Stimulated activated CD4-positive, alpha-beta T cell treated with anti-CD3 and anti-CD28 coated beads, Interleukin-2, amount 100 ng/mL, for 24 hours (primary cell): ENCODE measurements at regions not wholly inside any gene's neighbourhood (a gene's known extent, or its start where the extent isn't known, plus 50 kb on each side); places are given as distances from the start of the nearest gene placed in this dataset.
A peak's percentile ranks its signal among the peaks of the same experiment; 100 is the strongest.
"Not testable (repeated sequence)": the region's sequence is repeated elsewhere in the genome, so short reads cannot be mapped to it uniquely, and the experiment has no call there.

Experiments
- DNase-seq, 2 donors: peaks; one replicate each; pipeline ENCODE4 v3.0.0-alpha.2; 2020

DNA sequence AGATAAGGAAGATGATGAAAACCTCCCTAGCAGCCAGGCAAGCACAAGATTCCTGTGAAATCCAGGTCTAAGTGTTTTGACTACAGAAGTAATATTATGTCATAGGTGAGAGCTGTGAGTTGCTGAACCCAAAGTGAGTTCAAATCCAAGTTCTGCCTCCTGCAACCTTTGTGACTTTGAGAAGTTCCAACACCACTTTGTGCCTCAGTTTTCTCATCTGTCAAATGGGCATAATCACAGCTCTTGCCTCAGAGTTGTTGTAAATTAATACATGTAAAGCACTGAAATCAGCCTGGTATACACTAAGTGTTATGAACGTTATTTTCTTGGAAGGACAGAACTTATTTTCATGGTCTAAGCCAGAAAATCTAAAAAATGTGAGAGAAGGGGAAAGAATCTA is 210.3 kb upstream of the FRG2C start:
- not testable (repeated sequence) for DNase-seq

DNA sequence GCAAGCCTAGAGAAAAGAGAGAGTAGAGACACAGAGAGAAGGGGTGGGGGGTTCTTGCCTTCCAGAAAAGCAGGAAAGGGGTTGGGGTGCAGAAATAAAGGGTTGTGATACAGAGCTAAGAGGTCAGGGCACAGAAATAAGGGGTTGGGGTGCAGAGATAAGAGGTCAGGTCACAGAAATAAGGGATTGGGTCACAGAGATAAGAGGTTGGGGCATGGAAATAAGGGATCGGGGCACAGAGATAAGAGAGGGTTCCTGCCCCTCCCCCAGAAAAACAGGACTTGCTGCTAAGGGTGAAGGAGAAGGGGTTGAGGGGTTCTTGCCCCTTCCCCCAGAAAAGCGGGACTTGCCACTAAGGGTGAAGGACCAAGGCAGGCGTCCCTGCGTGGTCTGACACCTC is 189.6 kb upstream of the FRG2C start:
- not testable (repeated sequence) for DNase-seq

DNA sequence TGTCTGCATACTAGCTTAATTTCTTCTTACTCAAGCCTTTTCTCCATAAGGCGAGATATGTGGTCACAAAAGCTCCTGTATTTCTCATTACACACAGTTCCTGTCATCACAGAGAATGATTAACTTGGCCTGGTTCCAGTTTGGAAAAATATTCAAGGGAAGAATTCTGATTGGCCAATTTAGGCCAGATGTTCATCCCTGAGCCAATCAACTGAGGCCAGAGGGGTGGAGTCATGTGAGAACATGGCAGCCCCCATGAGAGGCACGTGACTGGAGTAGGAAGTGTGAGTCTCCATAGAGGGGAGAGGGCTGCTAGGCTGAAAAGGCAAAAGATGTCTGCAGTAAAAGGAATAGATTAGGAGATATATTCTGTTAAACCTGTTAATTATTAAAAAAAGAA is 167.5 kb upstream of the FRG2C start:
- not testable (repeated sequence) for DNase-seq

DNA sequence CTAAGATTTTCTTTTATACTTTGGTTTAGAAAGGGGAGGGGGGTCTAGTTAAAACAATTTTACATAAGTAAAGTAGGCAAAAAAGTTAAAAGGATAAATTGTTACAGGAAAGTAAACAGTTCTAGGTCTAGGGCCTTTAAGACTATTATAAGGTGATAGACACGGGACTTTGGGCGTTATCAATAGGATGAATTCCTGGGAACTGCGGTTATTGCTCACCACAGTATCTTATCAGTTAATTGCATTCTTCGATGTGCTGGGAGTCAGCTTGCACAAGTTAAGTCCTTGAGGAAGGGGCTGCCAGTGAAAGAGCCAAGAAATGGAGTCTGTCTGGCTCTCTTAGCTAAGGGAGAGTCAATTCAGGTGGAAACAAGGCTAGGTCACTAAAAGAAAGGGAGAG is 163.8 kb upstream of the FRG2C start:
- not testable (repeated sequence) for DNase-seq

DNA sequence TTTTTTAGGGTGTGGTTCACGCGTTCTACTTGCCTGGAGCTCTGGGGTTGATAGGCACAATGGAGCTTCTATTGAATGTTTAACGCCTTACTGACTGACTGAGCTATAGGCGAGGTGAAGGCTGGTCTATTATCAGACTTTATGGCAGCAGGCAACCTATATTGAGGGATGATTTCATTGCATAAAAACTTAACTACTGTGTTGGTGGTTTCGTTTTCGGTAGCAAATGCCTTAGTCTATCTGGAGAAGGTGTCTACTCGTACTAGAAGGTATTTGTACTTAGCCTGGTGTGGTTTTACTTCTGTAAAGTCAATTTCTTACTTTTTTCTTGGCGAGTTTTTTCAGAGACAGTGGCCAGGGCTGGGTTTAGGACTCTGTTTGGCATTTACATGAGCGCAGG is 162.0 kb upstream of the FRG2C start:
- DNase-seq, result not testable (repeated sequence)

DNA sequence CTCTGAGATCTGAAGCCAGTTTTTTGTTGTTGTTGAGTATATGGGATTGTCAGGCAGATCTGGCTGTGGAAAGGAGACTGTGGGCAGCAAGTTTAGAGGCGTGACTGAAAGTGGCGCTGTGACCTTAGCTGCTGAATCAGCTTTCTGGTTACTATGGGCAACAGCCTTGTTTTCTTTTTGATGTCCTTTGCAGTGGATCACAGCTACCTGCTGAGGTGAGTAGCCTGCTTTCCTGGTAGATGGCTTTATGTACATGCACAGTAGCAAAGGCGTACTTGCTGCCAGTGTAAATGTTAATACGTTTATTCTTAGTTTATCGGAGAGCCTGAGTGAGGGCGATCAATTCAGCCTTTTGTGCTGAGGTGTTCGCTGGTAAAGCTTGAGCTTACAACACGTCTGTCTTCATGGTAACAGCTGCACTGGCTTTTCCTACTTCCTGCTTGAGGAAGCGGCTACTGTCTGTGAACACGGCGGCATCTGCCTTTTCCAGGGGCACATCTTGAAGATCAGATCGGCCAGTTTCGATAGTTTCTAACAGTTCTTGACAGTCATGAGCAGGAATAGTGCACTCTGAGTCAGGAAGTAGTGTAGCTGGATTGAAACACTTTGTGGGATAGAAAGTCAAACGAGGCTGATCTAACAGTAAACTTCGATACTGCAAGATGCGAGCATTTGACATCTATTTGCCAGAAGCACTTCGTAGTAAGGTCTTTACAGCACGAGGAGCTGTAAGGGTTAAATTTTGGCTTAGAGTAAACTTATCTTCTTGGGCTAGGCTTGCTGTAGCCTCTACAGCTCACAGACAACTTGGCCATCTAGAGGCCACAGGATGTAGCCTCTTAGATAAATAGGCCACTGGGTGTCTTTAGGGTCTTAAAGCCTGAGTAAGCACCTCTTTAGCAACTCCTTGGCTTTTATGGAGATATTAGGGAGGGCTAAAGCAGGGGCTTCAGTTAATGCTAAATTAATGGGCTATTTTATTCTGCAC is 161.1 kb upstream of the FRG2C start:
- not testable (repeated sequence) for DNase-seq

DNA sequence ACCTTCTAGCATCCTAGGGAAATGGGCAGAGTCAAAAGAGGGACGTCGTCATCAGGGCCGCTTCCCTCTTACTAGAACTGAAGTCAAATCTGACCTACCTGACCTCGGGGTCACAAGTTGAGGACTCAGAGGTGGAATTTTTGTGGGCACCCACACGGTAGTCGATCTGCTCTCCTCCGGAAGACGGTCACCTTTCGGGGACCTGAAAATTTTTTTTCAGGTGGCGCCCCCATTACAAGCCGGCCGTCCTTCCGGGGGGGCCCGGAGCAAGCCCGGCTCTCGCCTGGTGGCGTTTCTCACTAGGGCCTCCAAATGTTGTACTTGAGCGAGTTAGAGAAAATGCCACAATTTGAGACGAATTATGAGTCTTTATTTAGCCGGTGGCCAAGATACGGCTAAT is 157.5 kb upstream of the FRG2C start:
- no peak for DNase-seq

DNA sequence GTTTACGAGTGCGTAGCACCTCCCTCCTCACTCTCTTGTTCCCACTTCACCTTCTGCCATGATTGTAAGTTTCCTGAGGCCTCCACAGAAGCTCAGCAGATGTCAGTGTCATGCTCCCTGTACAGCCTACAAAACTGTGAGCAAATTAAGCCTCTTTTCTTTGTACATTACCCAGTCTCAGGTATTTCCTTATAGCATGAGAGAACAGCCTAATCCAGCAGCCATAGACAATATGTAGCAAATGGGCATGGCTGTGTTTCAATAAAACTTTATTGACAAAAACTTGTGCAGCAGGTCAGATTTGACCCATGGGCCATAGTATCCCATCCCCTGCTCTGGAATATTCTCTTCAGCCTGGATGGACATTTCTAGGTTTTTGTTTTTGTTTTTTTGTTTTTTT is 156.2 kb upstream of the FRG2C start:
- not testable (repeated sequence) for DNase-seq

DNA sequence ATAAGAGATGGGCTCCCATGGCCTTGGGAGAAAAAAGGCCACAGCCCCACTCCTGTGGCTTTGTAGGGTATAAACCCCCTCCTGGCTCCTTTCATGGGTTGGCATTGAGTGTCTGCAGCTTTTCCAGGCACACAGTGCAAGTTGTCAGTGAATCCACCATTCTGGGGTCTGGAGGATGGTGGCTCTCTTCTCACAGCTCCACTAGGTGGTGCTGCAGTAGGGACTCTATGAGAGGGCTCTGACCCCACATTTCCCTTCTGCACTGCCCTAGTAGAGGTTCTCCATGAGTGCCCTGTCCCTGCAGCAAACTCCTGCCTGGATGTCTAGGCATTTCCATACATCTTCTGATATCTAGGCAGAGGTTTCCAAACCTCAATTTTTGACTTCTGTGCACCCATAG is 136.5 kb upstream of the FRG2C start:
- DNase-seq, result not testable (repeated sequence)

DNA sequence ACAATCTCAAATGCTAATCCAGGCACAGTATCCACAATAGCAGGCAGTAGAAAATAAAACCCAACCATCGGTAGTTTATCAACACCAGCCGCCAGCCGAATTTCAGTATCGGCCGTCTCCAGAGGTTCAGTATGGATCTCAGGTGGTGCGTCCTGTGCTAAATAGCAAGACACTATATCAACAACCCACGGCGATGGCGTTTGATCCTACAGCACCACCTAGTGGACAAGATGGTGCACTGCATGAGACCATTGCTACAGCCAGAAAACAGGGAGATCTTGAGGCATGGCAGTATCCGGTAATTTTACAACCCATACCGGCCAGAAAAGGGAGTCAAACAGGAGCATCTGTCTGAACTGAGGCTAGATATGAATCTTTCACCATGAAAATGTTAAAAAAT is 112.0 kb upstream of the FRG2C start:
- DNase-seq, result peak in 1 of 2 donors; percentile 12

DNA sequence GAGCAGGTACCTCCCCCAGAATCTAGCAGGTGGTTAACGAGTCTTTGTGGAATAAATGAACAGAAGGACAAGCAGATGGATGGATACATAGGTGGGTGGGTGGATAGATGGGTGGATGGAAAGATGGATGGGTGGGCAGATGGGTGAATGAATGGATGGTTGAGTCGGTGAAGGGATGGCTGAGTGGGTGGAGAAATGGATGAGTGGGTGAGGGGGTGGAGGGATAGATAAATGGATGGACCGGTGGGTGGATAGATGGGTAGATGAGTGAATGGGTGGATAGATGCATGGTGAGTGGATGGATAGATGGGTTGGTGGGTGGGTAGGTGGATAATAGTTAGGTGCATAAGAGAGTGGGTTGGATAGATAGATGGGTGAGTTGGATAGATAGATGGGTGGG is 99.7 kb upstream of the FRG2C start:
- not testable (repeated sequence) for DNase-seq

DNA sequence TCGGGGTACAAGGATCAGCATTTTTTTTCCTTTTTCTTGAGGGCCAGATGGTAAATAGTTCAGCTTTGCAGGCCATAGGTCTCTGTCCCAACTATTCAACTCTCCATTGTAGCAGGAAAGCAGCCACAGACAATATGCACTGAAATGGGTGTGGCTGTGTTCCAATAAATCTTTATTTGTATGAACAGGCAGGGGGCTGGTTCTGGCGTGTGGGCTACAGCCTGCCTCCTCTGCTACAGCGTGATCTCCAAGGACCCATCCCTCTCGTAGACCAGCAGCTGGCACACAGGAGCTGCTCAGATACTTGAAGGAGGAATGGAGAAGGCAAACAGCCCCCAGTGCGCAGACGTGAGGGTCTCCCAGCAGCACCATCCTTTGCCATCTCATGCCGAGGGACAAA is 91.8 kb upstream of the FRG2C start:
- DNase-seq, result not testable (repeated sequence)

DNA sequence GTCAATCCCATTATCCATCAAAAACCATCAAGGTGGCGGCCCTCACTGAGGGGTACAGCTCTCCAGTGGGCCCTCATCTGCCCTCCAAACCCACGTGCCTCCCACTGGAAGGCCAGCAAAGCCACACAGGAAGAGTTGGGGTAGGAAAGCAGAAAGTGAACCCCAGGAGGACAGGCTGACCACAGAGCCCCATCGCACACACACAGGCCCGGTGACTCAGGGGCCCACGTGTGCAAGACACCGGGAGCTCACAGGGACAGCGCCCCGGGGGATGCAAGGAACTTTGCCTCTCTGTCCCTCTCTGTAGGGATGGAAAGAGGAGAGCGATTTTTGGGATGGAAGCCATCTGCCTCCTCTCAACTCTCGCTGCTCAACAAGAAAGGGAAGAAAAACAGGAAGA is 85.0 kb upstream of the FRG2C start:
- DNase-seq, result not testable (repeated sequence)

DNA sequence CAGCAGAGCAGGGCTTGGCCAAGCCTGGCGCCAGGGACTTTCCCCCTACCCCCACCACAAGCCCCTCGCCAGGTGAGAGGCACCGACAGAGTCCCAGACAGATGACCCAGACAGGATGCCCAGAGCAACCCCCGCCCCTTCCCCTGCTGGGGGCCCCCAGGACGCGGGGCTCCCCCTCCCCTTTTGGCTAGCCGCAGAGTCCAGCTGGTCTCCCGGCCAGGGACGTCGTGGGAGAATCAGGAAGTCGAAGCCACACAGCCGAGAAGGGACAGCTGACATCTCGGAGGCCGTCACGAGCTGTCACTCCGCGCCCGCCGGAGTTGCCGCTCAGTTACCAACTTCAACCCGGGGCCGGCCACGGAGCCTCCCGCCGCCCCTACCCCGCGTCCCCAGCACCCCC is 84.6 kb upstream of the FRG2C start:
- DNase-seq, result not testable (repeated sequence)

DNA sequence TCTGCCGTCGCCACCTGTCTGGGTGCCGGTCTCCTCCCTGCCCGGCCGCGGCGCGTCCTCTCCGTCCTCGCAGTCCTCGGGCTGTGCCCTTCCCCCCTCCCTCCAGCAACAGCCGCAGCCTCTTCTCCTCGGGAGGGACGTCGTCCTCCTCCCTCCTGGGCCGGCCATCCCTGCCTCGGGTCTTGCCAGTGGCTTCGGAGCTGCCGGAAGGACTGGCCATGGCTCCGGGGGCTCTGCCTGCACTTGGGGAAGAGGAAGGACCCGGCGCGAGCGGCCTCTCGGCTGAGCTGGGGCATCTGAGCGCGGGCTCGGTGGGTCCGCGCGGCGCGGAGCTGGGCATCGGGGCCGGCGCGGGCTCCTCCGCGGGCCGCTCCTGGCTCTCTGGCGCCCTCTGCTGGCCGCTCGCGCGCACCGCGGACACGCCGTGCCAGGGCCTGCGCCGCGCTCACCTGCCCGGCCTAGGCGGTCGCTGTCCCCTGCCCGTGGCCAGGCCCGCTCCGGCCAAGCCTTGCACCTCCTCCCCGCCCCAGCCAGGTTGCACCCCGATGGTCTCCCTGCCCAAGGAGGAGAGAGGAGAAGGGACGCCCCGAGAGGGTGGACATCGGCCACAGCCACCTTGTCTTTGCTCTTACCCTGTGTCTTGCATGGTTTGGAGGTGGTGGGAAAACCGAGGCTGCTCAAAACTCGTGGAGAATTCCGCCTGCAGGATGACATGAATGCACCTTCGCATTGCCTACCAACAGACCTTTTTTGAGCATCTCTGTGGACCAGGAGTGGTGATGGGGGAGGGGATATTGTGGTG is 83.9 kb upstream of the FRG2C start:
- peak; percentile 51 to 65 for DNase-seq

DNA sequence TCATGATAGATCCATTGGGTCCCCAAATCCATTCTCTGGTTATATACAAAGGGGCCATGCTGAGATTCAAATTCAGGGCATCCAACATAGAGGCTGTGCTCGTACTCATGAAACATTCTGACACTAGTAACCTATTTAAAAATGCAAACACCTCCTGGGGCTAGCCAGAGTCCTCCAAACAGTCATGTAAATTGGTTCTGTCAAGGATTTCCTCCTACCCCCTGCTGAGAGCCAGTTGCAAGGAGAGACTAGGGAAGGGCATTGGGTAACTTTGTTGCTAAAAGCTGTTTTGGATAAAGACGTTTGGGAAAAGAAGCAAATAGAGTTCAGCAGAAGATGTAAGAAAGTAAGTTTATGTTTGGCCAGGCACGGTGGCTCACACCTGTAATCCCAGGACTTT is 81.6 kb upstream of the FRG2C start:
- not testable (repeated sequence) for DNase-seq

DNA sequence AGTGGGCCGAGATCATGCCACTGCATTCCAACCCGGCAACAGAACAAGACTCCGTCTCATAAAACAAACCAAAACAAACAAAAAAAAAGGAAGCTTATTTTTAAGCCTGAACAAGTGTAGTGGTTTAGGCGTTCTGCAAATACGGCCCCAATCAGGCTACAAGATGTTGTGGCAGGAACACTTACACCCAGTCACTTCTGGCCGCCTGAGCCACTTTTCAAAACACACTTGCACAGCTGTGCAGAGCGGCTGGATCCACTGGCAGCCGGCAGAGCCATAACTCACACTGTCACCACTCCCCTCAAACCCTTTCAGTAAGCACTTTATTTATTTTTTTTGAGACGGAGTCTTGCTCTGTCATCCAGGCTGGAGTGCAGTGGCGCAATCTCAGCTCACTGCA is 81.0 kb upstream of the FRG2C start:
- not testable (repeated sequence) for DNase-seq

DNA sequence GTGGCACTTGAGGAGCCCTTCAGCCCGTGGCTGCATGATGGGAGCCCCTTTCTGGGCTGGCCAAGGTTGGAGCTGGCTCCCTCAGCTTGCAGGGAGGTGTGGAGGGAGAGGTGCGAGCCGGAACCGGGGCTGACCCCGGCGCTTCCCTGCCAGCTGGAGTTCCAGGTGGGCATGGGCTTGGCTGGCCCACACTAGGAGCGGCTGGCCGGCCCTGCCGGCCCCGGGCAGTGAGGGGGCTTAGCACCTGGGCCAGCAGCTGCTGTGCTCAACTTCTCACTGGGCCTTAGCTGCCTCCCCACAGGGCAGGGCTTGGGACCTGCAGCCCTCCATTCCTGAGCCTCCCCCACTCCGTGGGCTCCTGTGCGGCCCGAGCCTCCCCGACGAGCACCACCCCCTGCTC is 76.4 kb upstream of the FRG2C start:
- not testable (repeated sequence) for DNase-seq

DNA sequence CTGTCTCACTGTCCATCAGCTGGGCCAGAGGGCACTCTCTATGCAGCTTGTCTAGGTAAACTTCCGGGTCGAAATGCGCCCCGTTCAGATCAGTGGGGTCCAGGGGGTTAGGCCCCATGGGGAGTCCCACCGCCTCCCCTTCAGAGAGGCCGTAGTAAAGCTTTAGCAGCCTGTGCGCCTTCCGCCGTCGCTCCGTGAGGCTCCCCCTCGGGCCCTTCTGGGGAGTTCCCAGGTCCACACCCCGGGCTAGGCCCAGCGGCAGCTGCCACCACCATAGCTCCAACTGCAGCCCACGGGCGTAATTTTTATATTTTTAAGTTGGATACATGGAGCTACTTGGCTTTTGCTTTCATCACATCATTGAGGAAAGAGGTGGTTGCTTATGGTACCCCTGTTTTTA is 73.7 kb upstream of the FRG2C start:
- DNase-seq, result not testable (repeated sequence)

DNA sequence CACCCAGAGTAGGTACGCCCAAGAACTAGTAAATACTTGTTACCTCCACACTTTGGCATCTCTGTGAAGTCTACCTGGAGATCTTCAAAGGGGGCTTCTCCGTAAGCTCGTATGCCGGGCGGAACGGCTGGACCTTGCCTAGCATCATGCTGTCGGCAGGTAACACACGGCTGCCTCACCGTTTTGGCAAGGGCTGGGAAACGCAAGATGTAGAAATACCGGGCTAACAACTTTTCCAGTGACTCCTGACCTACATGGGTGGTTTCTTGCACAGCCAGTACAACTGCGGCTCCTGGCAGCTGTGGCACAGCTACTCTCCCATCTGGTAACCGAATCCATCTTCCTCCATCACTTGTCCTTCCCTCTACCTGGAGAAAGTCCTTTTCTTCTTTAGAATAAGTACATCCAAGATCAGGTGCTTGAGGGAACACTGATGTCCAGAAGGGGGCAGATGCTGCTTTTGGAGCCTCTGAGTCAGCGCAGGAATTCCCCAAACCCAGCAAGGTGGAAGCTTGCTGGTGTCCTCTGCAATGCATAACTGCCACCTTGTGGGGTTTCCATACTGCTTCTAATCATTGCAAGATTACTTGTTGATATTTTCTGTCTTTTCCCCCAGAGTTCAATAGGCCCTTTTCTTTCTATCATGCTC is 59.7 kb upstream of the FRG2C start:
- peak in 1 of 2 donors; percentile 26 for DNase-seq

DNA sequence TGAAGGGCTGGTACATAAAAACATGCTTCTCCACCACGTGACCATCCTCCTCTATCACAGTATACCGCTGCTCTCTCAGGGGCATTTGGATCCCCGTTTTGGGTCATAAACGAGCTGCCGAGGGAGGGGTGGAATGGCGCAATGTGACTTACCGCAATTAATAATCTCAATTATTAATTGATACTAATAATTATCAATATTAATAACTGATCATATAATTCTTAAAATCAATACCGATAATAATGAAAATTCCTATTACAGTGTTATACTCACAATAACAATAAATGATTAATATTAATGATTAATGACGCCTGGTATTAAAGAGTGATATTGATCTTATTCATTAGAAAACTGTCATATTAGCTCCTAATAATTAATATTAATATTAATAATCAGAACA is 56.1 kb upstream of the FRG2C start:
- DNase-seq, result not testable (repeated sequence)

DNA sequence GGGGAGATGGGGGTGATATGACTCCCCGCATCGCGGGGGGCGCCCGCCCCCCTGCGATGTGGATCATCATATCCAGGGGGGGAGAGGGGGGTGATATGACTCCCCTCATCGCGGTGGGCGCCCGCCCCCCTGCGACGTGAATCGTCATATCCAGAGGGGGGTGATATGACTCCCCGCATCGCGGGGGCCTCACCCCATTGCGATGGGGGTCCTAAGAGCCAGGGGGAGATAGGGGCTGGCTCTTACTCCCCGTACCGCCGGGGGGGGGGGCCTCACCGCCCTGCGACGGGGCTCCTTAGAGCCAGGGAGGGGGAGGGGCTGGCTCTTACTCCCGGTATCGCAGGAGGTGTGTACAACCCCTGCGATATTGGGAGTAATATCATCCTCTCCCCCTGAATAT is 54.5 kb upstream of the FRG2C start:
- DNase-seq, result not testable (repeated sequence)

DNA sequence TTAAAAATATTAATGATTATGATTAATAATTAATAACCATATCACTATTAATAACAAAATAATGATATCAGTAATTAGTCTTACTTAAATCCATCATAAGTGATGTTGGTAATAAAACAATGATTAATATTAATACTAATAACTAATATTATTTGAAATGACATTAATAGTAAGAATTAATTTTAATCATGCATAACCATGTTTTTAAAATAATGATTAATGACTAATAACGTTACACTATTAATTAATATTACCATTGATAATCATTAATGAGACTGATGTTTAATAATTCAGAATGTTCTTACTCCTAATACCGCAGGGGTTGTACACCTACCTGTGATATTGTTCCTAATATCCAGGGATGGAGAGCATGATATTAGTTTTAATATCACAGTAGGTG is 53.4 kb upstream of the FRG2C start:
- DNase-seq, result no peak
